ENCODE measurements at regions not wholly inside any gene's neighbourhood (a gene's known extent, or its start where the extent isn't known, plus 50 kb on each side); places are given as distances from the start of the nearest gene placed in this dataset.
"Not testable (repeated sequence)": the region's sequence is repeated elsewhere in the genome, so short reads cannot be mapped to it uniquely, and the experiment has no call there.

GRCh38 chr11:122205036-122205435 is 89.0 kb upstream of the BLID start:
- no peak for DNase-seq
- Mint-ChIP-seq H3K27me3 (peaks cover 17% of the 10 kb centered on the region), H3K9me3 (no peaks in the 10 kb centered on the region), H3K4me1 (peaks cover 3% of the 10 kb centered on the region), H3K4me3 (no peak overlapping the region), H3K36me3 (ENCODE audit: low read depth) (no peaks in the 10 kb centered on the region), H3K27ac (no peak overlapping the region)
- intact Hi-C loops (cut with micrococcal nuclease): no loop called here

GRCh38 chr11:122204206-122204605 is 88.2 kb upstream of the BLID start:
- peaks cover 3% of the 10 kb centered on the region for H3K4me1 Mint-ChIP-seq
- DNase-seq: no peak
- no peak overlapping the region for H3K27ac Mint-ChIP-seq
- no peaks in the 10 kb centered on the region for H3K36me3 Mint-ChIP-seq (ENCODE audit: low read depth)
- intact Hi-C loops (cut with micrococcal nuclease): no loop called here
- H3K9me3 Mint-ChIP-seq: no peaks in the 10 kb centered on the region
- no peak overlapping the region for H3K4me3 Mint-ChIP-seq
- H3K27me3 Mint-ChIP-seq: peaks cover 16% of the 10 kb centered on the region

GRCh38 chr11:122202951-122203456 is 87.0 kb upstream of the BLID start:
- intact Hi-C loops (cut with micrococcal nuclease): loop anchor here (1.0 kb wide), 1 partner anchor 547 kb away; no protein-coding TSS in a partner anchor
- H3K4me1 Mint-ChIP-seq: peaks cover 3% of the 10 kb centered on the region
- H3K9me3 Mint-ChIP-seq: no peaks in the 10 kb centered on the region
- peak; percentile 80 for DNase-seq
- no peaks in the 10 kb centered on the region for H3K36me3 Mint-ChIP-seq (ENCODE audit: low read depth)
- H3K27me3 Mint-ChIP-seq: peaks cover 16% of the 10 kb centered on the region
- no peak overlapping the region for H3K4me3 Mint-ChIP-seq
- H3K27ac Mint-ChIP-seq: no peak overlapping the region

- peaks cover 17% of the 10 kb centered on the region for H3K27me3 Mint-ChIP-seq
- peaks cover 3% of the 10 kb centered on the region for H3K4me1 Mint-ChIP-seq
- intact Hi-C loops (cut with micrococcal nuclease): loop anchor here (1.0 kb wide), 1 partner anchor 546 kb away; no protein-coding TSS in a partner anchor
- no peak overlapping the region for H3K4me3 Mint-ChIP-seq
- H3K9me3 Mint-ChIP-seq: no peaks in the 10 kb centered on the region
- DNase-seq: no peak
- H3K36me3 Mint-ChIP-seq (ENCODE audit: low read depth): no peaks in the 10 kb centered on the region
- H3K27ac Mint-ChIP-seq: no peak overlapping the region
Measured at GRCh38 chr11:122202161-122202950, 86.3 kb upstream of the BLID start.

GRCh38 chr11:122201106-122201505 is 85.1 kb upstream of the BLID start:
- Mint-ChIP-seq H3K27me3 (peaks cover 17% of the 10 kb centered on the region), H3K9me3 (no peaks in the 10 kb centered on the region), H3K4me1 (peaks cover 3% of the 10 kb centered on the region), H3K36me3 (ENCODE audit: low read depth) (no peaks in the 10 kb centered on the region), H3K27ac (no peak overlapping the region), H3K4me3 (no peak overlapping the region)
- DNase-seq: no peak
- intact Hi-C loops (cut with micrococcal nuclease): no loop called here

- H3K4me1 Mint-ChIP-seq: peaks cover 3% of the 10 kb centered on the region
- H3K27me3 Mint-ChIP-seq: peaks cover 14% of the 10 kb centered on the region
- H3K4me3 Mint-ChIP-seq: no peak overlapping the region
- intact Hi-C loops (cut with micrococcal nuclease): no loop called here
- H3K9me3 Mint-ChIP-seq: no peaks in the 10 kb centered on the region
- DNase-seq: no peak
- no peaks in the 10 kb centered on the region for H3K36me3 Mint-ChIP-seq (ENCODE audit: low read depth)
- no peak overlapping the region for H3K27ac Mint-ChIP-seq
Measured at GRCh38 chr11:122199661-122200060, 83.6 kb upstream of the BLID start.

- no peak overlapping the region for H3K4me3 Mint-ChIP-seq
- intact Hi-C loops (cut with micrococcal nuclease): no loop called here
- no peaks in the 10 kb centered on the region for H3K36me3 Mint-ChIP-seq (ENCODE audit: low read depth)
- no peak for DNase-seq
- no peaks in the 10 kb centered on the region for H3K9me3 Mint-ChIP-seq
- peaks cover 3% of the 10 kb centered on the region for H3K4me1 Mint-ChIP-seq
- H3K27ac Mint-ChIP-seq: no peak overlapping the region
- H3K27me3 Mint-ChIP-seq: peaks cover 14% of the 10 kb centered on the region
Measured at GRCh38 chr11:122198291-122198983, 82.4 kb upstream of the BLID start.

GRCh38 chr11:122197066-122197987 is 81.3 kb upstream of the BLID start:
- no peaks in the 10 kb centered on the region for H3K4me1 Mint-ChIP-seq
- no peaks in the 10 kb centered on the region for H3K36me3 Mint-ChIP-seq (ENCODE audit: low read depth)
- DNase-seq: no peak
- intact Hi-C loops (cut with micrococcal nuclease): no loop called here
- H3K27ac Mint-ChIP-seq: no peak overlapping the region
- H3K27me3 Mint-ChIP-seq: peaks cover 11% of the 10 kb centered on the region
- H3K9me3 Mint-ChIP-seq: no peaks in the 10 kb centered on the region
- no peak overlapping the region for H3K4me3 Mint-ChIP-seq

- intact Hi-C loops (cut with micrococcal nuclease): no loop called here
- no peak overlapping the region for H3K27ac Mint-ChIP-seq
- DNase-seq: no peak
- H3K27me3 Mint-ChIP-seq: peaks cover 9% of the 10 kb centered on the region
- no peak overlapping the region for H3K4me3 Mint-ChIP-seq
- no peaks in the 10 kb centered on the region for H3K4me1 Mint-ChIP-seq
- no peaks in the 10 kb centered on the region for H3K36me3 Mint-ChIP-seq (ENCODE audit: low read depth)
- H3K9me3 Mint-ChIP-seq: no peaks in the 10 kb centered on the region
Measured at GRCh38 chr11:122195790-122196189, 79.8 kb upstream of the BLID start.

GRCh38 chr11:122193881-122194480 is 78.0 kb upstream of the BLID start:
- peaks cover 13% of the 10 kb centered on the region for H3K27me3 Mint-ChIP-seq
- intact Hi-C loops (cut with micrococcal nuclease); H3K4me3 Mint-ChIP-seq; DNase-seq; H3K9me3 Mint-ChIP-seq; H3K4me1 Mint-ChIP-seq; H3K27ac Mint-ChIP-seq; H3K36me3 Mint-ChIP-seq (ENCODE audit: low read depth): not testable (repeated sequence)

GRCh38 chr11:122193457-122193856 is 77.4 kb upstream of the BLID start:
- no peak for DNase-seq
- H3K27ac Mint-ChIP-seq: no peak overlapping the region
- H3K9me3 Mint-ChIP-seq: no peaks in the 10 kb centered on the region
- H3K4me3 Mint-ChIP-seq: no peak overlapping the region
- no peaks in the 10 kb centered on the region for H3K4me1 Mint-ChIP-seq
- peaks cover 13% of the 10 kb centered on the region for H3K27me3 Mint-ChIP-seq
- no peaks in the 10 kb centered on the region for H3K36me3 Mint-ChIP-seq (ENCODE audit: low read depth)
- intact Hi-C loops (cut with micrococcal nuclease): no loop called here

- no peak for DNase-seq
- H3K27me3 Mint-ChIP-seq: peaks cover 14% of the 10 kb centered on the region
Measured at GRCh38 chr11:122192634-122193255, 76.7 kb upstream of the BLID start.

GRCh38 chr11:122190768-122191167 is 74.8 kb upstream of the BLID start:
- peaks cover 13% of the 10 kb centered on the region for H3K27me3 Mint-ChIP-seq
- intact Hi-C loops (cut with micrococcal nuclease): no loop called here
- H3K9me3 Mint-ChIP-seq: no peaks in the 10 kb centered on the region
- H3K36me3 Mint-ChIP-seq (ENCODE audit: low read depth): no peaks in the 10 kb centered on the region
- no peak overlapping the region for H3K27ac Mint-ChIP-seq
- H3K4me1 Mint-ChIP-seq: no peaks in the 10 kb centered on the region
- DNase-seq: no peak
- H3K4me3 Mint-ChIP-seq: no peak overlapping the region

More at GRCh38 chr11:122192634-122193255, 76.7 kb upstream of the BLID start:
- no peaks in the 10 kb centered on the region for H3K4me1 Mint-ChIP-seq
- no peaks in the 10 kb centered on the region for H3K9me3 Mint-ChIP-seq
- intact Hi-C loops (cut with micrococcal nuclease): no loop called here
- H3K4me3 Mint-ChIP-seq: no peak overlapping the region
- H3K36me3 Mint-ChIP-seq (ENCODE audit: low read depth): no peaks in the 10 kb centered on the region
- H3K27ac Mint-ChIP-seq: no peak overlapping the region

Data from activated CD4-positive, alpha-beta T cell treated with anti-CD3 and anti-CD28 coated beads, Interleukin-2, amount 10 ng/mL, durations not matched to agents 24 days and 14 days (primary cell).